Vagina (tissue), 2 donors: ENCODE measurements at regions not wholly inside any gene's neighbourhood (a gene's known extent, or its start where the extent isn't known, plus 50 kb on each side); places are given as distances from the start of the nearest gene placed in this dataset.
"Not testable (repeated sequence)": the region's sequence is repeated elsewhere in the genome, so short reads cannot be mapped to it uniquely, and the experiment has no call there.

ENCODE experiments used
- DNase-seq, 2 donors: peaks; one replicate each; pipeline ENCODE4 v3.0.0-alpha.2; 2017; ENCODE audit errors: extremely low spot score in 2 of 2
- H3K27ac ChIP-seq: fragments of 200-600 bp; sonication (generic); one replicate; pipeline ENCODE4 v1.5.1; 2019
- H3K27me3 ChIP-seq: fragments of 200-600 bp; sonication (generic); one replicate; pipeline ENCODE4 v1.5.1; 2019
- H3K36me3 ChIP-seq, 2 donors: fragments of 200-600 bp; sonication (generic); one replicate each; pipeline ENCODE4 v1.5.1; 2017 to 2019
- H3K4me1 ChIP-seq: fragments of 200-600 bp; sonication (generic); one replicate; pipeline ENCODE4 v1.5.1; 2019
- H3K4me3 ChIP-seq, 2 donors: fragments of 200-600 bp; sonication (generic); 1 replicate in 1 of 2; 2 replicates in 1 of 2; pipeline ENCODE4 v1.5.1; 2016 to 2019
- H3K9me3 ChIP-seq: fragments of 200-600 bp; sonication (generic); one replicate; pipeline ENCODE4 v1.5.1; 2019
- CTCF ChIP-seq, 3 experiments: fragments of 450-650 bp in 2 of 3; fragments of 200-600 bp in 1 of 3; sonication (generic) in 1 of 3; IDR thresholded peaks; one replicate each; pipeline ENCODE4 v1.5.1; 2017 to 2019; ENCODE audit warnings: antibody characterized with exemption in 3 of 3, mild to moderate bottlenecking in 2 of 3, moderate library complexity in 2 of 3
- POLR2A ChIP-seq, 2 donors: fragments of 450-650 bp; IDR thresholded peaks; one replicate each; pipeline ENCODE4 v1.6.1; 2017; ENCODE audit warnings: antibody characterized with exemption in 2 of 2, mild to moderate bottlenecking in 2 of 2, moderate library complexity in 2 of 2
- POLR2AphosphoS5 ChIP-seq, 2 donors: sonication (generic); formaldehyde crosslinking; IDR thresholded peaks; one replicate each; pipeline ENCODE4 v1.9.0; 2017; ENCODE audit warnings: antibody characterized with exemption in 2 of 2, mild to moderate bottlenecking in 2 of 2, low read depth in 1 of 2; ENCODE audit not compliant: insufficient read depth in 1 of 2
- intact Hi-C: fragments of 100-400 bp; cut with DNase I; formaldehyde crosslinking; loops from one replicate; pipeline ENCODE4 v1.15.1; 2023

- intact Hi-C loops: no loop called here
- Histone ChIP-seq H3K27ac (no peak overlapping the region), H3K27me3 (no peaks in the 10 kb centered on the region), H3K4me3 (peak overlapping the region; percentile 43 to 63), H3K4me1 (peaks cover 4% of the 10 kb centered on the region), H3K36me3 (no peaks in the 10 kb centered on the region), H3K9me3 (no peaks in the 10 kb centered on the region)
- DNase-seq: no peak
- TF ChIP-seq POLR2A (IDR thresholded peaks at IDR 0.05) (no peak), POLR2AphosphoS5 (IDR thresholded peaks at IDR 0.05; ENCODE audit: insufficient read depth in 1 of 2, low read depth in 1 of 2) (no peak), CTCF (IDR thresholded peaks at IDR 0.05) (no peak)
Observed at GRCh38 chr10:46787321-46787615, 124.0 kb upstream of the PTPN20 start.

GRCh38 chr10:46792657-46793357 lies 118.4 kb upstream of the PTPN20 start:
- H3K36me3 ChIP-seq, intact Hi-C loops, H3K27me3 ChIP-seq, H3K27ac ChIP-seq, H3K4me3 ChIP-seq, H3K9me3 ChIP-seq, DNase-seq, H3K4me1 ChIP-seq: not testable (repeated sequence)

GRCh38 chr10:46796351-46796750 lies 114.9 kb upstream of the PTPN20 start:
- intact Hi-C loops, H3K4me3 ChIP-seq, H3K36me3 ChIP-seq, H3K9me3 ChIP-seq, DNase-seq, H3K27me3 ChIP-seq, H3K4me1 ChIP-seq, H3K27ac ChIP-seq: not testable (repeated sequence)

- intact Hi-C loops, H3K4me3 ChIP-seq, H3K27ac ChIP-seq, DNase-seq, H3K4me1 ChIP-seq, H3K36me3 ChIP-seq, H3K9me3 ChIP-seq, H3K27me3 ChIP-seq: not testable (repeated sequence)
Observed at GRCh38 chr10:46802010-46802409, 109.2 kb upstream of the PTPN20 start.

- H3K27me3 ChIP-seq, intact Hi-C loops, H3K36me3 ChIP-seq, H3K4me3 ChIP-seq, DNase-seq, H3K27ac ChIP-seq, H3K9me3 ChIP-seq, H3K4me1 ChIP-seq: not testable (repeated sequence)
Observed at GRCh38 chr10:46803082-46803481, 108.1 kb upstream of the PTPN20 start.

- H3K27me3 ChIP-seq, DNase-seq, H3K27ac ChIP-seq, H3K36me3 ChIP-seq, H3K4me3 ChIP-seq, H3K4me1 ChIP-seq, intact Hi-C loops, H3K9me3 ChIP-seq: not testable (repeated sequence)
Observed at GRCh38 chr10:46810222-46810621, 101.0 kb upstream of the PTPN20 start.

- H3K4me1 ChIP-seq, H3K27me3 ChIP-seq, intact Hi-C loops, H3K4me3 ChIP-seq, H3K36me3 ChIP-seq, DNase-seq, H3K27ac ChIP-seq, H3K9me3 ChIP-seq: not testable (repeated sequence)
Observed at GRCh38 chr10:46816126-46816525, 95.1 kb upstream of the PTPN20 start.

GRCh38 chr10:46840393-46841050 lies 70.7 kb upstream of the PTPN20 start:
- peak in 1 of 2 donors; percentile 7 for DNase-seq
- intact Hi-C loops, H3K36me3 ChIP-seq, H3K27ac ChIP-seq, H3K9me3 ChIP-seq, H3K27me3 ChIP-seq, H3K4me3 ChIP-seq, H3K4me1 ChIP-seq: not testable (repeated sequence)

- DNase-seq: peak in 1 of 2 donors; percentile 9
- H3K4me1 ChIP-seq, intact Hi-C loops, H3K9me3 ChIP-seq, H3K27ac ChIP-seq, H3K27me3 ChIP-seq, H3K4me3 ChIP-seq, H3K36me3 ChIP-seq: not testable (repeated sequence)
Observed at GRCh38 chr10:46841051-46841593, 70.1 kb upstream of the PTPN20 start.

GRCh38 chr10:46845194-46845593 lies 66.0 kb upstream of the PTPN20 start:
- H3K4me3 ChIP-seq, DNase-seq, H3K27me3 ChIP-seq, H3K9me3 ChIP-seq, H3K27ac ChIP-seq, H3K36me3 ChIP-seq, intact Hi-C loops, H3K4me1 ChIP-seq: not testable (repeated sequence)

GRCh38 chr10:46845640-46846039 lies 65.6 kb upstream of the PTPN20 start:
- H3K36me3 ChIP-seq, DNase-seq, H3K4me1 ChIP-seq, intact Hi-C loops, H3K9me3 ChIP-seq, H3K4me3 ChIP-seq, H3K27ac ChIP-seq, H3K27me3 ChIP-seq: not testable (repeated sequence)

GRCh38 chr10:46860753-46861152 lies 50.5 kb upstream of the PTPN20 start:
- H3K9me3 ChIP-seq, H3K27ac ChIP-seq, intact Hi-C loops, H3K27me3 ChIP-seq, DNase-seq, H3K4me3 ChIP-seq, H3K36me3 ChIP-seq, H3K4me1 ChIP-seq: not testable (repeated sequence)
